ENCODE measurements at regions not wholly inside any gene's neighbourhood (a gene's known extent, or its start where the extent isn't known, plus 50 kb on each side); places are given as distances from the start of the nearest gene placed in this dataset.

DNA sequence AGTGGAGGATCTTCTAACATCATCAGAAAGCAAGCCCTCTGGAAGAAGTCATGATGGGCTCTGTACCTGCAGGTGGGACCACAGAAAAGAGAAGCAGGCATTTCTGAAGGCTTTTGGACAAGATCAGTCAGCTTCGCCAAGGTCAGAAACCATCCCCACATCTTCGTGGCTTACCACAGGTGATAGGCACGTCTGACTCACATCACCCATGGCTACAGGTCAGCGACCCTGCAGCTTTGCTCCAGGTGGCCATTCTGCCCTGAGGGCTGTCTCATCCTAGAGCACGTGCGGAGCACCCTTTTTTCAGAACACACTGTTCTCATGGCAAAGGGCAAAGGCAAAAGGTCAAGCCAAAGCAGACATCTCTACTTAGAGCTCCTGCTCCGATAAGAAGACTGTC, 518.9 kb upstream of the ADARB2 start:
- H3K27ac ChIP-seq (ENCODE audit: low read depth, low read length), result no peak overlapping the region
- H3F3A ChIP-seq (ENCODE audit: insufficient read depth), result no peaks in the 10 kb centered on the region
- no peak overlapping the region for H3K4me3 ChIP-seq (ENCODE audit: insufficient read depth, low read length, poor library complexity, severe bottlenecking)
- no peak overlapping the region for H3K4me2 ChIP-seq (ENCODE audit: low read depth, low read length, poor library complexity, severe bottlenecking)
- H3K27me3 ChIP-seq (ENCODE audit: low read length), result no peaks in the 10 kb centered on the region
- no peaks in the 10 kb centered on the region for H3K9me2 ChIP-seq (replicated peaks; ENCODE audit: insufficient read depth, low read length)
- H3K9ac ChIP-seq (ENCODE audit: low read length), result no peak overlapping the region
- no peaks in the 10 kb centered on the region for H3K79me2 ChIP-seq (ENCODE audit: insufficient read depth, low read length)
- H2AFZ ChIP-seq (ENCODE audit: low read depth, low read length, severe bottlenecking), result no peak overlapping the region
- H3K9me3 ChIP-seq (ENCODE audit: insufficient read depth, low read length), result no peaks in the 10 kb centered on the region
- no peaks in the 10 kb centered on the region for H4K20me1 ChIP-seq (ENCODE audit: low read depth, low read length)
- no peak for TF ChIP-seq EZH2phosphoT487 (conservative IDR thresholded peaks at IDR 0.05; ENCODE audit: low read length)
- TF ChIP-seq, protein P1, sequence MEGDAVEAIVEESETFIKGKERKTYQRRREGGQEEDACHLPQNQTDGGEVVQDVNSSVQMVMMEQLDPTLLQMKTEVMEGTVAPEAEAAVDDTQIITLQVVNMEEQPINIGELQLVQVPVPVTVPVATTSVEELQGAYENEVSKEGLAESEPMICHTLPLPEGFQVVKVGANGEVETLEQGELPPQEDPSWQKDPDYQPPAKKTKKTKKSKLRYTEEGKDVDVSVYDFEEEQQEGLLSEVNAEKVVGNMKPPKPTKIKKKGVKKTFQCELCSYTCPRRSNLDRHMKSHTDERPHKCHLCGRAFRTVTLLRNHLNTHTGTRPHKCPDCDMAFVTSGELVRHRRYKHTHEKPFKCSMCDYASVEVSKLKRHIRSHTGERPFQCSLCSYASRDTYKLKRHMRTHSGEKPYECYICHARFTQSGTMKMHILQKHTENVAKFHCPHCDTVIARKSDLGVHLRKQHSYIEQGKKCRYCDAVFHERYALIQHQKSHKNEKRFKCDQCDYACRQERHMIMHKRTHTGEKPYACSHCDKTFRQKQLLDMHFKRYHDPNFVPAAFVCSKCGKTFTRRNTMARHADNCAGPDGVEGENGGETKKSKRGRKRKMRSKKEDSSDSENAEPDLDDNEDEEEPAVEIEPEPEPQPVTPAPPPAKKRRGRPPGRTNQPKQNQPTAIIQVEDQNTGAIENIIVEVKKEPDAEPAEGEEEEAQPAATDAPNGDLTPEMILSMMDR (IDR thresholded peaks at IDR 0.05; ENCODE audit: insufficient read depth, low read length, poor library complexity, severe bottlenecking), result no peak
- no peaks in the 10 kb centered on the region for H3K36me3 ChIP-seq (ENCODE audit: low read length)

DNA sequence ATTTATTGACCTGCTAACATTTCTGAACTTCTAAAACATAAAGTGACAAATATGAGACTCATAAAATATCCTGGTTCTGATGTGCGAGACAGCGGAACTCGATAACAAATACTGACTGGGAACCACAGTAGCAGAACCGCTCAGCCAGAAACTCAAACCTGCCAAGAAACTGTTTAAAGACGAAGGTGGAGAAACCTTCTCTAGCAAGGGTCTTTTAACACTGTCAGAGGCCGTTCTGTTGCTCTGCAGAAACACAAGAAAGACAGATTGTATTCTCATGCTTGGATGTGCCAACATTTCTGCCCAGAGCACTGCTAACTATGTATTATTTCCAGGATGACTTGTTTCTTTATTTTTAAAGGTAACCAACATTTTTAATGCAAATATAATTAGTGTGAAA, 514.8 kb upstream of the ADARB2 start:
- H3F3A ChIP-seq (ENCODE audit: insufficient read depth), result no peaks in the 10 kb centered on the region
- H3K79me2 ChIP-seq (ENCODE audit: insufficient read depth, low read length), result no peaks in the 10 kb centered on the region
- H3K27me3 ChIP-seq (ENCODE audit: low read length), result no peaks in the 10 kb centered on the region
- no peaks in the 10 kb centered on the region for H4K20me1 ChIP-seq (ENCODE audit: low read depth, low read length)
- no peak overlapping the region for H3K4me3 ChIP-seq (ENCODE audit: insufficient read depth, low read length, poor library complexity, severe bottlenecking)
- no peak overlapping the region for H3K4me2 ChIP-seq (ENCODE audit: low read depth, low read length, poor library complexity, severe bottlenecking)
- H3K9ac ChIP-seq (ENCODE audit: low read length), result no peak overlapping the region
- H2AFZ ChIP-seq (ENCODE audit: low read depth, low read length, severe bottlenecking), result no peak overlapping the region
- no peaks in the 10 kb centered on the region for H3K36me3 ChIP-seq (ENCODE audit: low read length)
- no peak overlapping the region for H3K27ac ChIP-seq (ENCODE audit: low read depth, low read length)
- TF ChIP-seq EZH2phosphoT487 (conservative IDR thresholded peaks at IDR 0.05; ENCODE audit: low read length), result no peak
- TF ChIP-seq, protein P1 (IDR thresholded peaks at IDR 0.05; ENCODE audit: insufficient read depth, low read length, poor library complexity, severe bottlenecking), result no peak
- H3K9me3 ChIP-seq (ENCODE audit: insufficient read depth, low read length), result no peaks in the 10 kb centered on the region
- no peaks in the 10 kb centered on the region for H3K9me2 ChIP-seq (replicated peaks; ENCODE audit: insufficient read depth, low read length)

DNA sequence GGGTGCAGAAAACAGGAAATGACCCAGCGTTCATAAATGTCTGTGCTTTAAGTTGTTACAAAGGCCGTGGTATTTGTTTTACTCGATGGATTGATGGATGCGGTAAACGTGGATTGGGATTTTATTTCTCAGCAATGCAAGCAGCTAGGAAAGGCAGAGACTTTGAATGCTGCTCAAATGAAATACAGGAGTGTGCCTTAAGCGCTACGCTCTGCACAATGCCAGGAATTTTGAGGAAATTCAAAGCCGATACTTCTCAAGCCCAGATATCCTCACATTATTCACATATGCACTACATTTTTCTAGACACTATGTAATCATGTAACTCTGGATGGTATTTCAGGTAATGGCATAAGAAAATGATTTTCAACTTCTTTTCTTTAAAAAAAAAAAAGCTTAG, 514.3 kb upstream of the ADARB2 start:
- H3K9me3 ChIP-seq (ENCODE audit: insufficient read depth, low read length), result no peaks in the 10 kb centered on the region
- H3K4me3 ChIP-seq (ENCODE audit: insufficient read depth, low read length, poor library complexity, severe bottlenecking), result no peak overlapping the region
- no peaks in the 10 kb centered on the region for H3K36me3 ChIP-seq (ENCODE audit: low read length)
- H3K79me2 ChIP-seq (ENCODE audit: insufficient read depth, low read length), result no peaks in the 10 kb centered on the region
- no peak overlapping the region for H3K4me2 ChIP-seq (ENCODE audit: low read depth, low read length, poor library complexity, severe bottlenecking)
- H3K9me2 ChIP-seq (replicated peaks; ENCODE audit: insufficient read depth, low read length), result no peaks in the 10 kb centered on the region
- no peak for TF ChIP-seq EZH2phosphoT487 (conservative IDR thresholded peaks at IDR 0.05; ENCODE audit: low read length)
- TF ChIP-seq, protein P1 (IDR thresholded peaks at IDR 0.05; ENCODE audit: insufficient read depth, low read length, poor library complexity, severe bottlenecking), result no peak
- H3K27ac ChIP-seq (ENCODE audit: low read depth, low read length), result no peak overlapping the region
- no peaks in the 10 kb centered on the region for H4K20me1 ChIP-seq (ENCODE audit: low read depth, low read length)
- H2AFZ ChIP-seq (ENCODE audit: low read depth, low read length, severe bottlenecking), result no peak overlapping the region
- H3K9ac ChIP-seq (ENCODE audit: low read length), result no peak overlapping the region
- no peaks in the 10 kb centered on the region for H3F3A ChIP-seq (ENCODE audit: insufficient read depth)
- H3K27me3 ChIP-seq (ENCODE audit: low read length), result no peaks in the 10 kb centered on the region

All from SU-DHL-6 (cell line).